ENCODE measurements at regions not wholly inside any gene's neighbourhood (a gene's known extent, or its start where the extent isn't known, plus 50 kb on each side); places are given as distances from the start of the nearest gene placed in this dataset.
"Not testable (repeated sequence)": the region's sequence is repeated elsewhere in the genome, so short reads cannot be mapped to it uniquely, and the experiment has no call there.

DNA sequence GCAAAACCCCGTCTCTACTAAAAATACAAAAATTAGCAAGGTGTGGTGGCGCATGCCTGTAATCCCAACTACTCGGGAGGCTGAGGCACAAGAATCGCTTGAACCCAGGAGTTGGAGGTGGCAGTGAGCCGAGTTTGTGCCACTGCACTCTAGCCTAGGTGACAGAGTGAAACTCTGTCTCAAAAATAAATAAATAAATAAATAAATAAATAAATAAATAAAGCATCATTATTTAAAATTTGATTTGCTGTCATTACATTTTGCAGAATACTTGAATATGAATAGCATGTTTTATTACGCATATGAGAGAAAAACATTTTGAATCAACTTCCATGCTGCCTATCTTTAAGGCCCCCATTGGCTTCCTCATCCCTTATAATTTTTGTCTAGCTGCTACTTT, 53.4 kb upstream of the MED14 start:
- DNase-seq; POLR2A ChIA-PET; H3K27me3 Mint-ChIP-seq; intact Hi-C loops (cut with DNase I, micrococcal nuclease); H3K4me1 Mint-ChIP-seq (ENCODE audit: low read depth); H3K27ac ChIP-seq (ENCODE audit: low read depth in 1 of 2, low read length in 2 of 2); H3K4me1 ChIP-seq (ENCODE audit: insufficient read depth, low read length); H3K9me3 Mint-ChIP-seq; H3K27me3 ChIP-seq (ENCODE audit: control insufficient read depth in 1 of 2, insufficient read depth in 2 of 2, low read length in 2 of 2); ATAC-seq (ENCODE audit: poor library complexity); H3K36me3 ChIP-seq (ENCODE audit: insufficient read depth, low read length); CTCF ChIA-PET; H3K4me3 ChIP-seq (ENCODE audit: low read length); H3K9me3 ChIP-seq (ENCODE audit: control insufficient read depth in 1 of 2, insufficient read depth in 1 of 2, low read length in 2 of 2); H3K4me3 Mint-ChIP-seq; H3K36me3 Mint-ChIP-seq (ENCODE audit: low read depth); H3K27ac Mint-ChIP-seq: not testable (repeated sequence)

DNA sequence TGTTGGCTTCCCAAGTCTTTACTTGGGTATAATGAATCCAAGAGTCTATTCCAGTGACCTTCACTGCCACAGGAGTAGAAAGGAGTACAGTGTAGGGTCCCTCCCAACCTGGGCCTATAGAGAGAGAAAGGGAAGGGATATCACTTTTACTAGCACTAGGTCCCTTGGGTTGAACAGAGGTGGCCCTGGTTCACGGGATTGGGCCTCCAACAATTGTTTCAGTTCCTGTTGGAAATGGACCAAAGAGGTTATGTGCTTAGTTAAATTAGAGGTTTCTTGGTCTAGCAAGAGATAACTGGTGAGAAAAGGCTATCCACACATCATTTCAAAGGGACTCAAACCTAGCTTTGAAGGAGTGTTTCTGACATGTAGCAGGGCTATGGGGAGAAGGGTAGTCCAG, 57.1 kb upstream of the MED14 start:
- H3K27ac Mint-ChIP-seq = no peak overlapping the region

DNA sequence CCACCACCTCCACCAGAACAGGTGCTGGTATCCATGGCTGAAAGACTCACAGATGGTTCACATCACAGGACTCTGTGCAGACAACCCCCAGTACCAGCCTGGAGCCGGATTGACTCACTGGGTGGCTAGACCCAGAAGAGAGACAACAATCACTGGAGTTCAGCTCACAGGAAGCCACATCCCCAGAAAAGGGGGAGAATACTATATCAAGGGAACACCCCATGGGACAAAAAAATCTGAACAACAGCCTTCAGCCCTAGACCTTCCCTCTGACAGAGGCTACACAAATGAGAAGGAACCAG, 59.4 kb upstream of the MED14 start:
- H3K36me3 Mint-ChIP-seq (ENCODE audit: low read depth); POLR2A ChIA-PET; H3K27me3 Mint-ChIP-seq; H3K27ac Mint-ChIP-seq; H3K27me3 ChIP-seq (ENCODE audit: control insufficient read depth in 1 of 2, insufficient read depth in 2 of 2, low read length in 2 of 2); H3K27ac ChIP-seq (ENCODE audit: low read depth in 1 of 2, low read length in 2 of 2); H3K4me3 Mint-ChIP-seq; H3K4me1 ChIP-seq (ENCODE audit: insufficient read depth, low read length); H3K9me3 ChIP-seq (ENCODE audit: control insufficient read depth in 1 of 2, insufficient read depth in 1 of 2, low read length in 2 of 2); H3K9me3 Mint-ChIP-seq; H3K4me1 Mint-ChIP-seq (ENCODE audit: low read depth); DNase-seq; ATAC-seq (ENCODE audit: poor library complexity); H3K4me3 ChIP-seq (ENCODE audit: low read length); H3K36me3 ChIP-seq (ENCODE audit: insufficient read depth, low read length): not testable (repeated sequence)
- CTCF ChIA-PET = interaction anchor here (1.5 to 1.8 kb wide), 2 partner anchors 58 to 251 kb away, joined by 4 to 7 read pairs; no protein-coding TSS in a partner anchor
- intact Hi-C loops (cut with DNase I, micrococcal nuclease) = loop anchor here (1.0 to 10.0 kb wide), 6 partner anchors 60 to 320 kb away; partner anchors contain the start of gene MED14 (in 1 of the 2)

More for the DNA sequence above, 57.1 kb upstream of the MED14 start:
- no peak for DNase-seq
- POLR2A ChIA-PET = no interaction called here
- no peaks in the 10 kb centered on the region for H3K9me3 Mint-ChIP-seq
- H3K27me3 Mint-ChIP-seq = no peaks in the 10 kb centered on the region
- H3K4me1 ChIP-seq (ENCODE audit: insufficient read depth, low read length) = peaks cover 5% of the 10 kb centered on the region
- H3K4me3 Mint-ChIP-seq = no peak overlapping the region
- TF ChIP-seq, protein P1, sequence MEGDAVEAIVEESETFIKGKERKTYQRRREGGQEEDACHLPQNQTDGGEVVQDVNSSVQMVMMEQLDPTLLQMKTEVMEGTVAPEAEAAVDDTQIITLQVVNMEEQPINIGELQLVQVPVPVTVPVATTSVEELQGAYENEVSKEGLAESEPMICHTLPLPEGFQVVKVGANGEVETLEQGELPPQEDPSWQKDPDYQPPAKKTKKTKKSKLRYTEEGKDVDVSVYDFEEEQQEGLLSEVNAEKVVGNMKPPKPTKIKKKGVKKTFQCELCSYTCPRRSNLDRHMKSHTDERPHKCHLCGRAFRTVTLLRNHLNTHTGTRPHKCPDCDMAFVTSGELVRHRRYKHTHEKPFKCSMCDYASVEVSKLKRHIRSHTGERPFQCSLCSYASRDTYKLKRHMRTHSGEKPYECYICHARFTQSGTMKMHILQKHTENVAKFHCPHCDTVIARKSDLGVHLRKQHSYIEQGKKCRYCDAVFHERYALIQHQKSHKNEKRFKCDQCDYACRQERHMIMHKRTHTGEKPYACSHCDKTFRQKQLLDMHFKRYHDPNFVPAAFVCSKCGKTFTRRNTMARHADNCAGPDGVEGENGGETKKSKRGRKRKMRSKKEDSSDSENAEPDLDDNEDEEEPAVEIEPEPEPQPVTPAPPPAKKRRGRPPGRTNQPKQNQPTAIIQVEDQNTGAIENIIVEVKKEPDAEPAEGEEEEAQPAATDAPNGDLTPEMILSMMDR (IDR thresholded peaks at IDR 0.05) = no peak
- no peak overlapping the region for H3K27ac ChIP-seq (ENCODE audit: low read depth in 1 of 2, low read length in 2 of 2)
- H3K36me3 Mint-ChIP-seq (ENCODE audit: low read depth) = no peaks in the 10 kb centered on the region
- no peak for ATAC-seq (ENCODE audit: poor library complexity)
- CTCF ChIA-PET = no interaction called here
- H3K27me3 ChIP-seq (ENCODE audit: control insufficient read depth in 1 of 2, insufficient read depth in 2 of 2, low read length in 2 of 2) = no peaks in the 10 kb centered on the region
- no peaks in the 10 kb centered on the region for H3K9me3 ChIP-seq (ENCODE audit: control insufficient read depth in 1 of 2, insufficient read depth in 1 of 2, low read length in 2 of 2)
- intact Hi-C loops (cut with DNase I, micrococcal nuclease) = loop anchor here (5.0 to 10.0 kb wide), 3 partner anchors 58 to 322 kb away; partner anchors contain the start of gene MED14 (in 1 of the 2)
- no peak overlapping the region for H3K4me3 ChIP-seq (ENCODE audit: low read length)
- H3K4me1 Mint-ChIP-seq (ENCODE audit: low read depth) = peaks cover 5% of the 10 kb centered on the region
- no peaks in the 10 kb centered on the region for H3K36me3 ChIP-seq (ENCODE audit: insufficient read depth, low read length)

DNA sequence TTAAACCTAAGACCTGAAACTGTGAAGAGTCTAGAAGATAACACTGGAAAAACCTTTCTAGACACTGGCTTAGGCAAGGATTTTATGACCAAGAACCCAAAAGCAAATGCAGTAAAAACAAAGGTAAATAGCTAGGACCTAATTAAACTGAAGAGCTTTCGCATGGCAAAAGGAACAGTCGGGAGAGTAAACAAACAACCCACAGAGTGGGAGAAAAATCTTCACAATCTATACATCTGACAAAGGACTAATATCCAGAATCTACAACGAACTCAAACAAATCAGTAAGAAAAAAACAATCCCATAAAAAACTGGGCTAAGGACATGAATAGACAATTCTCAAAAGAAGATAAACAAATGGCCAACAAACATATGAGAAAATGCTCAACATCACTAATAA, 64.4 kb upstream of the MED14 start:
- DNase-seq; H3K9me3 ChIP-seq (ENCODE audit: control insufficient read depth in 1 of 2, insufficient read depth in 1 of 2, low read length in 2 of 2); H3K4me1 ChIP-seq (ENCODE audit: insufficient read depth, low read length); H3K4me3 ChIP-seq (ENCODE audit: low read length); H3K27me3 ChIP-seq (ENCODE audit: control insufficient read depth in 1 of 2, insufficient read depth in 2 of 2, low read length in 2 of 2); ATAC-seq (ENCODE audit: poor library complexity); H3K27me3 Mint-ChIP-seq; H3K36me3 ChIP-seq (ENCODE audit: insufficient read depth, low read length); H3K36me3 Mint-ChIP-seq (ENCODE audit: low read depth); H3K27ac ChIP-seq (ENCODE audit: low read depth in 1 of 2, low read length in 2 of 2); H3K4me3 Mint-ChIP-seq; CTCF ChIA-PET; H3K4me1 Mint-ChIP-seq (ENCODE audit: low read depth); POLR2A ChIA-PET; H3K27ac Mint-ChIP-seq; H3K9me3 Mint-ChIP-seq: not testable (repeated sequence)
- intact Hi-C loops (cut with DNase I, micrococcal nuclease) = loop anchor here (10.0 kb wide), 2 partner anchors 65 to 315 kb away; partner anchors contain the start of gene MED14 (in 1 of the 2)

DNA sequence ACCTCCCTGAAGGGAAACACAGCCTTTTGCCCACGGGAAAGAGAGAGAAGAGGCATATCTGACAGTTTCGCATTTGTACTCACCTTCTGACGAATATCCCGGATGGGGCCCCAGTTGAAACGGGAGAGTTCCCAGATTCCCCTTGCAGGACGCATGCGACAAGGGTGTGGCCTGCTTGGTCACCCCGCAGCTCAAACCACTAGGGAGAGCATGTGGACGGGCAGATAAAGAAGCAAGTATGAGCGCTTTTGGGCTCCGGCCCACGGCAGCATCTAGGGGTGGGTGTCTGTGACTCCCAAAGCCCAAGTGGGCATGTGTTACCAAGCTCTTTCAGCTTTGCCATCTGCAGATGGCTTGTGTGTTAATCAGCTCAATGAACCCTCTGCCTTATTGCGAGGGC, 70.1 kb upstream of the MED14 start:
- H3K4me1 ChIP-seq (ENCODE audit: insufficient read depth, low read length) = no peaks in the 10 kb centered on the region
- H3K36me3 ChIP-seq (ENCODE audit: insufficient read depth, low read length) = no peaks in the 10 kb centered on the region
- ATAC-seq (ENCODE audit: poor library complexity) (no peak), DNase-seq (no peak)
- Mint-ChIP-seq H3K27ac (no peak overlapping the region), H3K36me3 (ENCODE audit: low read depth) (no peaks in the 10 kb centered on the region), H3K4me3 (no peak overlapping the region), H3K9me3 (no peaks in the 10 kb centered on the region), H3K4me1 (ENCODE audit: low read depth) (no peaks in the 10 kb centered on the region), H3K27me3 (no peaks in the 10 kb centered on the region)
- TF ChIP-seq, protein P1 (IDR thresholded peaks at IDR 0.05) = no peak
- H3K9me3 ChIP-seq (ENCODE audit: control insufficient read depth in 1 of 2, insufficient read depth in 1 of 2, low read length in 2 of 2) = no peaks in the 10 kb centered on the region
- intact Hi-C loops (cut with DNase I, micrococcal nuclease) = no loop called here
- CTCF ChIA-PET = no interaction called here
- H3K27me3 ChIP-seq (ENCODE audit: control insufficient read depth in 1 of 2, insufficient read depth in 2 of 2, low read length in 2 of 2) = no peaks in the 10 kb centered on the region
- no peak overlapping the region for H3K4me3 ChIP-seq (ENCODE audit: low read length)
- H3K27ac ChIP-seq (ENCODE audit: low read depth in 1 of 2, low read length in 2 of 2) = no peak overlapping the region
- POLR2A ChIA-PET = no interaction called here
